Sigmoid colon (tissue), 6 donors: ENCODE measurements at regions not wholly inside any gene's neighbourhood (a gene's known extent, or its start where the extent isn't known, plus 50 kb on each side); places are given as distances from the start of the nearest gene placed in this dataset.

Experiments used
- DNase-seq: peaks from one replicate; pipeline ENCODE4 v3.0.0-alpha.2; 2019
- H3K27ac ChIP-seq, 4 donors: fragments of 200-600 bp; sonication (generic); one replicate each; pipeline ENCODE4 v1.5.1; 2016 to 2019; ENCODE audit warnings: mild to moderate bottlenecking in 1 of 4
- H3K27me3 ChIP-seq, 3 donors: fragments of 200-600 bp; sonication (generic); one replicate each; pipeline ENCODE4 v1.5.1; 2019; ENCODE audit warnings: mild to moderate bottlenecking in 1 of 3
- H3K36me3 ChIP-seq, 4 donors: fragments of 200-600 bp; sonication (generic); one replicate each; pipeline ENCODE4 v1.5.1; 2016 to 2019
- H3K4me1 ChIP-seq, 4 donors: fragments of 200-600 bp; sonication (generic); one replicate each; pipeline ENCODE4 v1.5.1; 2017 to 2019
- H3K4me3 ChIP-seq, 4 donors: fragments of 200-600 bp; sonication (generic); one replicate each; pipeline ENCODE4 v1.5.1; 2017 to 2019; ENCODE audit warnings: mild to moderate bottlenecking in 2 of 4, moderate library complexity in 1 of 4
- H3K9me3 ChIP-seq, 4 donors: fragments of 200-600 bp in 3 of 4; sonication (generic) in 3 of 4; one replicate each; pipeline versions ENCODE4 v1.5.1 to v1.6.1; 2013 to 2019
- CTCF ChIP-seq, 4 experiments: fragments of 450-650 bp in 3 of 4; fragments of 200-600 bp in 1 of 4; IDR thresholded peaks; one replicate each; pipeline ENCODE4 v1.5.1; 2016 to 2019; ENCODE audit warnings: antibody characterized with exemption in 4 of 4, mild to moderate bottlenecking in 3 of 4, moderate library complexity in 2 of 4
- EP300 ChIP-seq, 4 donors: sonication (generic); formaldehyde crosslinking; IDR thresholded peaks; one replicate each; pipeline ENCODE4 v1.6.1; 2017; ENCODE audit warnings: antibody characterized with exemption in 4 of 4
- POLR2A ChIP-seq, 2 donors: fragments of 450-650 bp; IDR thresholded peaks; one replicate each; pipeline ENCODE4 v1.6.1; 2016; ENCODE audit warnings: antibody characterized with exemption in 2 of 2, mild to moderate bottlenecking in 2 of 2, moderate library complexity in 2 of 2
- POLR2AphosphoS5 ChIP-seq, 4 donors: sonication (generic); formaldehyde crosslinking; IDR thresholded peaks; one replicate each; pipeline ENCODE4 v1.6.1; 2017; ENCODE audit warnings: antibody characterized with exemption in 4 of 4
- WGBS, 2 donors: extraction: QIAGEN DNeasy Blood & Tissue Kit; methylation state at CpG; one replicate each; pipeline ENCODE4 v1.1.7; 2013; 5-methylcytosine and 5-hydroxymethylcytosine counted together
- intact Hi-C: fragments of 100-400 bp; cut with DNase I; formaldehyde crosslinking; loops from one replicate; pipeline ENCODE4 v1.15.1; 2023
- donor health status: healthy with polysubstance abuse.
- donor health status: healthy.

GRCh38 chr7:17722798-17723197 lies 217.5 kb downstream of the SNX13 start:
- TF ChIP-seq POLR2AphosphoS5 (IDR thresholded peaks at IDR 0.05) = no peak
- no peak for TF ChIP-seq CTCF (IDR thresholded peaks at IDR 0.05)
- no peak for TF ChIP-seq EP300 (IDR thresholded peaks at IDR 0.05)
- no peak for TF ChIP-seq POLR2A (IDR thresholded peaks at IDR 0.05)
- no peak for DNase-seq
- Histone ChIP-seq H3K27me3 (no peaks in the 10 kb centered on the region), H3K4me3 (no peak overlapping the region), H3K27ac (no peak overlapping the region), H3K36me3 (no peaks in the 10 kb centered on the region), H3K4me1 (peaks cover 0 to 13% (median 3%) of the 10 kb centered on the region in 4 donors), H3K9me3 (no peaks in the 10 kb centered on the region)
- 82 to 85% methylated on average over 2 of the region's 2 CpGs for WGBS, 2 donors
- intact Hi-C loops = no loop called here

GRCh38 chr7:17725821-17726220 lies 214.5 kb downstream of the SNX13 start:
- Histone ChIP-seq H3K27me3 (no peaks in the 10 kb centered on the region), H3K9me3 (no peaks in the 10 kb centered on the region), H3K4me1 (peaks cover 0 to 13% (median 3%) of the 10 kb centered on the region in 4 donors), H3K36me3 (no peaks in the 10 kb centered on the region), H3K27ac (no peak overlapping the region), H3K4me3 (no peak overlapping the region)
- TF ChIP-seq POLR2A (IDR thresholded peaks at IDR 0.05) (no peak), POLR2AphosphoS5 (IDR thresholded peaks at IDR 0.05) (peak in 1 of 4 donors; percentile 49), CTCF (IDR thresholded peaks at IDR 0.05) (no peak), EP300 (IDR thresholded peaks at IDR 0.05) (no peak)
- DNase-seq = no peak
- intact Hi-C loops = no loop called here
- WGBS, 2 donors = 14 to 39% methylated on average over 2 of the region's 2 CpGs

- WGBS, 2 donors = 90% methylated on average over 3 of the region's 3 CpGs
- intact Hi-C loops = no loop called here
- TF ChIP-seq EP300 (IDR thresholded peaks at IDR 0.05) (no peak), CTCF (IDR thresholded peaks at IDR 0.05) (no peak), POLR2A (IDR thresholded peaks at IDR 0.05) (no peak), POLR2AphosphoS5 (IDR thresholded peaks at IDR 0.05) (no peak)
Measured at GRCh38 chr7:17732083-17732482, 208.2 kb downstream of the SNX13 start.

More at GRCh38 chr7:17732083-17732482, 208.2 kb downstream of the SNX13 start:
- no peak overlapping the region for H3K4me3 ChIP-seq
- no peaks in the 10 kb centered on the region for H3K36me3 ChIP-seq
- no peaks in the 10 kb centered on the region for H3K4me1 ChIP-seq
- DNase-seq = no peak
- no peaks in the 10 kb centered on the region for H3K27me3 ChIP-seq
- peaks cover 0 to 7% (median 3%) of the 10 kb centered on the region in 4 donors for H3K9me3 ChIP-seq
- no peak overlapping the region for H3K27ac ChIP-seq
